Panc1 (cell line): ENCODE measurements at regions not wholly inside any gene's neighbourhood (a gene's known extent, or its start where the extent isn't known, plus 50 kb on each side); places are given as distances from the start of the nearest gene placed in this dataset.

Experiments used
- ATAC-seq: fragments of 200-7000 bp; cut with Tn5 transposase; 2 replicates; pipeline ENCODE4 v1.9.1; 2020; ENCODE audit warnings: mild to moderate bottlenecking, moderate library complexity
- BruUV-seq: library from RNA; stranded (reverse); fragments of 400-500 nt; replicated peaks from 2 replicates; lab custom pipeline; 2021; lab: Mats Ljungman, UMichigan
- CTCF ChIA-PET: fragments of 300-600 bp; sonication (Branson Sonifier 250); formaldehyde crosslinking; loops from one replicate; lab custom pipeline; 2022; ENCODE audit warnings: antibody characterized with exemption; lab: Charles Lee
- POLR2A ChIA-PET: fragments of 300-600 bp; sonication (Branson Sonifier 250); formaldehyde crosslinking; loops from one replicate; lab custom pipeline; 2022; ENCODE audit warnings: antibody characterized with exemption; lab: Charles Lee
- DNase-seq: peaks from one replicate; pipeline ENCODE4 v3.0.0-alpha.2; 2010; ENCODE audit warnings: low read depth, low spot score
- H3K27ac ChIP-seq: 2 replicates; pipeline ENCODE4 v1.5.1; 2011; ENCODE audit warnings: mild to moderate bottlenecking, low read length, inconsistent platforms
- H3K27me3 ChIP-seq: fragments of 200-500 bp; sonication (Bioruptor generic); 2 replicates; pipeline ENCODE4 v1.6.0; 2014; ENCODE audit warnings: low read length, inconsistent platforms; ENCODE audit not compliant: control insufficient read depth, insufficient read depth
- H3K36me3 ChIP-seq: fragments of 200-500 bp; sonication (Bioruptor generic); 2 replicates; pipeline ENCODE4 v1.5.1; 2014; ENCODE audit warnings: inconsistent platforms, mild to moderate bottlenecking, low read length, moderate library complexity; ENCODE audit not compliant: control insufficient read depth, insufficient read depth
- H3K4me1 ChIP-seq: 2 replicates; pipeline ENCODE4 v1.5.1; 2011; ENCODE audit warnings: inconsistent platforms, mild to moderate bottlenecking, low read length, moderate library complexity; ENCODE audit not compliant: control insufficient read depth, insufficient read depth
- H3K4me3 ChIP-seq, 2 experiments: 2 replicates each; pipeline ENCODE4 v1.5.1; 2011 to 2012; ENCODE audit warnings: low read depth in 2 of 2, low read length in 2 of 2, mild to moderate bottlenecking in 2 of 2, inconsistent platforms in 1 of 2, moderate library complexity in 1 of 2
- H3K9me3 ChIP-seq: fragments of 200-500 bp; sonication (Bioruptor generic); 2 replicates; pipeline ENCODE4 v1.5.1; 2014; ENCODE audit warnings: low read depth, mild to moderate bottlenecking, inconsistent platforms, low read length, moderate library complexity; ENCODE audit not compliant: control insufficient read depth, insufficient read depth
- CTCF ChIP-seq: fragments of 450-650 bp; IDR thresholded peaks from 2 replicates; pipeline ENCODE4 v1.5.1; 2017; ENCODE audit warnings: mild to moderate bottlenecking
- POLR2AphosphoS5 ChIP-seq: IDR thresholded peaks from 2 replicates; pipeline ENCODE4 v1.6.1; 2012; ENCODE audit warnings: mild to moderate bottlenecking, low read depth, low read length, moderate library complexity
- REST ChIP-seq, 2 experiments: IDR thresholded peaks; 2 replicates each; pipeline ENCODE4 v1.6.1; 2011 to 2012; ENCODE audit warnings: low read depth in 2 of 2, control low read depth in 1 of 2, low read length in 1 of 2, mild to moderate bottlenecking in 1 of 2, moderate library complexity in 1 of 2; ENCODE audit not compliant: insufficient read depth in 1 of 2
- SIN3A ChIP-seq: IDR thresholded peaks from 2 replicates; pipeline ENCODE4 v1.6.1; 2012; ENCODE audit warnings: low read depth, mild to moderate bottlenecking, low read length, moderate library complexity, borderline replicate concordance; ENCODE audit not compliant: insufficient read depth
- TCF7L2 ChIP-seq: IDR thresholded peaks from 2 replicates; pipeline ENCODE4 v1.6.1; 2011; ENCODE audit warnings: mild to moderate bottlenecking, low read depth, low read length, inconsistent platforms
- in situ Hi-C: cut with HindIII; loops from 2 replicates; pipeline ENCODE4 v1.10.0; 2016; ENCODE audit warnings: low sequenced_read_pairs, low pct_unique_long_range_greater_than_20kb
- intact Hi-C: fragments of 100-400 bp; cut with micrococcal nuclease; formaldehyde crosslinking; loops from one replicate; pipeline ENCODE4 v1.10.0; 2022; ENCODE audit not compliant: unreplicated experiment

- ChIA-PET CTCF (no interaction called here), POLR2A (no interaction called here)
- in situ Hi-C loops, result no loop called here
- Histone ChIP-seq H3K27me3 (no peaks in the 10 kb centered on the region), H3K4me1 (no peaks in the 10 kb centered on the region), H3K4me3 (no peak overlapping the region), H3K27ac (no peak overlapping the region), H3K36me3 (no peaks in the 10 kb centered on the region), H3K9me3 (no peaks in the 10 kb centered on the region)
- TF ChIP-seq CTCF, result no peak
- no peak for TF ChIP-seq REST (IDR thresholded peaks at IDR 0.05; ENCODE audit: insufficient read depth in 1 of 2, low read depth in 2 of 2, low read length in 1 of 2)
- TF ChIP-seq SIN3A, result no peak
- TF ChIP-seq TCF7L2, result no peak
- BruUV-seq, result no TSS peak
- intact Hi-C loops, result no loop called here
- DNase-seq (no peak), ATAC-seq (no peak)
Measured at GRCh38 chr17:51528111-51528510, 267.8 kb downstream of the UTP18 start.

- in situ Hi-C loops, result no loop called here
- intact Hi-C loops, result no loop called here
- no peaks in the 10 kb centered on the region for H3K27me3 ChIP-seq
- POLR2A ChIA-PET, result no interaction called here
- no peak overlapping the region for H3K27ac ChIP-seq
- DNase-seq (no peak), ATAC-seq (no peak)
- no peak overlapping the region for H3K4me3 ChIP-seq
- H3K9me3 ChIP-seq, result no peaks in the 10 kb centered on the region
- TF ChIP-seq REST (IDR thresholded peaks at IDR 0.05; ENCODE audit: insufficient read depth in 1 of 2, low read depth in 2 of 2, low read length in 1 of 2) (no peak), POLR2AphosphoS5 (no peak), CTCF (no peak), TCF7L2 (no peak), SIN3A (no peak)
- H3K36me3 ChIP-seq, result no peaks in the 10 kb centered on the region
- CTCF ChIA-PET, result no interaction called here
- no TSS peak for BruUV-seq
- no peaks in the 10 kb centered on the region for H3K4me1 ChIP-seq
Measured at GRCh38 chr17:51533219-51533618, 272.9 kb downstream of the UTP18 start.
